LNCAP (cell line): ENCODE measurements at regions not wholly inside any gene's neighbourhood (a gene's known extent, or its start where the extent isn't known, plus 50 kb on each side); places are given as distances from the start of the nearest gene placed in this dataset.
A peak's percentile ranks its signal among the peaks of the same experiment; 100 is the strongest.

Experiments
- CTCF ChIP-seq: fragments of 450-650 bp; IDR thresholded peaks from 2 replicates; pipeline ENCODE4 v1.5.1; 2017; ENCODE audit warnings: mild to moderate bottlenecking

GRCh38 chr2:198375083-198375410 is 570.7 kb downstream of the PLCL1 start:
- TF ChIP-seq CTCF = no peak

GRCh38 chr2:198374375-198375082 is 570.1 kb downstream of the PLCL1 start:
- peak; percentile 77 for TF ChIP-seq CTCF

- no peak for TF ChIP-seq CTCF
Measured at GRCh38 chr2:198371921-198372543, 567.6 kb downstream of the PLCL1 start.

GRCh38 chr2:198371329-198371728 is 566.9 kb downstream of the PLCL1 start:
- TF ChIP-seq CTCF = no peak

- no peak for TF ChIP-seq CTCF
Measured at GRCh38 chr2:198368089-198368488, 563.7 kb downstream of the PLCL1 start.

GRCh38 chr2:198362740-198363139 is 558.3 kb downstream of the PLCL1 start:
- no peak for TF ChIP-seq CTCF

GRCh38 chr2:198359308-198359707 is 554.9 kb downstream of the PLCL1 start:
- no peak for TF ChIP-seq CTCF

- TF ChIP-seq CTCF = no peak
Measured at GRCh38 chr2:198356157-198356556, 551.8 kb downstream of the PLCL1 start.
